ENCODE measurements at regions not wholly inside any gene's neighbourhood (a gene's known extent, or its start where the extent isn't known, plus 50 kb on each side); places are given as distances from the start of the nearest gene placed in this dataset.
"Not testable (repeated sequence)": the region's sequence is repeated elsewhere in the genome, so short reads cannot be mapped to it uniquely, and the experiment has no call there.

DNA sequence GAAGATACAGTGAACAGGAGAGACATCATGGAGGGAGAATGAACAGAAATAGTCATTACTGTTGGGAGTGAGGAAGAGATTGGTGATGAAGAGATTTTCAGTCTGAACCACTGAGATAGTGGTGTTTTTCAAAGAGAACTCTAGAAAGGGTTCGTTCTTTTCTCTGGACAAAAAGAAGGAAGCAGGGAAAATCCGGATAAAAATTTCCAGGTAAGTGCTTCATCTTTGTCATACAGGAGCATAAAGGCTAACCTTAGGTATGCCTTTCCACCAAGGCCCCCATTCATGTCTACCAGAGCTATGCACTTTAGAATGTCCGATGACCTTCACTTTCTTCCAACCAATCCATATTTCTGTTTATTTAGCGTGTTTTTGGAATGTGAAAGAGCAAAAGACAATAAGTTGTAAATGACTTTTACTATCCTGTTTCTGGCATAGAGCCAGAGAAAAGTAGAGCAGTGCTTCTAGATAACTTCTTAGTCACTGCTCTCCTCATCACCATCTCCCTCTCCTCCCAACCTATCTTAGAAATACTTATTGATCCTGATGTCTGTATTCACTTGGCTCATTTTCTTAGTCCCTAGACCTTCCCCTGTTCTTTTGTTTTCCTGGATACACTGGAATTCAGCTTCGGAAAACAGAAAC is 116.5 kb downstream of the TTC6 start:
- DNase-seq (ENCODE audit: low read depth in 3 of 3) = no peak

DNA sequence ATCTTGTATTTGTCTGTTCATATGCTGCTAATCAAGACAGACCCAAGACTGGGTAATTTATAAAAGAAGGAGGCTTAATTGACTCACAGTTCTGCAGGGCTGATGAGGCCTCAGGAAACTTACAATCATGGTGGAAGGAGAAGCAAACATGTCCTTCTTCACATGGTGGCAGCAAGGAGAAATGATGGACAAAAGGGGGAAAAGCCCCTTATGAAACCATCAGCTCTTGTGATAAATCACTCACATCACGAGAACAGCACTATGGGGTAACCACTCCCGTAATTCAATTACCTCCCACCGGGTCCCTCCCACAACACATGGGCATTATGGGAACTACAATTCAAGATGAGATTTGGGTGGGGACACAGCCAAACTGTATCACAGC is 117.0 kb downstream of the TTC6 start:
- not testable (repeated sequence) for DNase-seq (ENCODE audit: low read depth in 3 of 3)

DNA sequence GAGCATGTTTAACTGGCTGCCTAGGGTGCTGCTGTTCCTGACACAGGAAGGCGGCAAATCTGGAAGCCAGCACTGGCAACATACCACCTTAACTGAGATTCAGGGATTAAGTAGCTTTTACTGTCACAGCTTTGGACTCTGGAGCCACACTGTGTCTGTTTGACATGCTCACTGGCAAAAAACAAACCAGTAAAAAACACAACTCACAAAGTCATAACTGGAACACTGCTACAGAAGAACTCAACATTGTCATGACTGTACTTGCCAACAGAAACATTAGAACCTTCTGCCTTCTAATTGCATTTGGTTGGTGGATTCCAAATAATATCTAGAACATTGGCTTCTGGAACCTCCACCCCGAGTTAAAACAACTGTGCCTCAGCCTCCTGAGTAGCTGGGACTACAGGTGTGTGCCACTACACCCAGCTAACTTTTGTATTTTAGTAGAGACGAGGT is 117.6 kb downstream of the TTC6 start:
- DNase-seq (ENCODE audit: low read depth in 3 of 3) = no peak

DNA sequence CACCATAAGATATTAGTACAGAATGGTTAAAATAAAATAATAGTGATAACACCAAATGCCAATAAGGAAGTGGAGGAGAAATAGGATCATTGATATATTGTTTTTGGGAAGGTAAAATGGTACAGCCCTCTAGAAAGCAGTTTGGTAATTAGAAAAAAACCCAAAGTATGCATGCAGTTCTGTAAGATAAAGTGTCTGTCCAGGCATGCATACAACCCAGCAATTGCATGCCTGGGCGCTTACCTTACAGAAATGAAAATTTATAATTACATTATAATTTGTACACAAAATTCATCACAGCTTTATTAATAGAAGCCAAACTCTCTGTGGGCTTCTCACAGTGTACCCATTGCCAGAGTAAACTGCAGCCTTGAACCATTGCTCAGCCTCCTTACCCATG is 124.7 kb downstream of the TTC6 start:
- DNase-seq (ENCODE audit: low read depth in 3 of 3) = no peak

DNA sequence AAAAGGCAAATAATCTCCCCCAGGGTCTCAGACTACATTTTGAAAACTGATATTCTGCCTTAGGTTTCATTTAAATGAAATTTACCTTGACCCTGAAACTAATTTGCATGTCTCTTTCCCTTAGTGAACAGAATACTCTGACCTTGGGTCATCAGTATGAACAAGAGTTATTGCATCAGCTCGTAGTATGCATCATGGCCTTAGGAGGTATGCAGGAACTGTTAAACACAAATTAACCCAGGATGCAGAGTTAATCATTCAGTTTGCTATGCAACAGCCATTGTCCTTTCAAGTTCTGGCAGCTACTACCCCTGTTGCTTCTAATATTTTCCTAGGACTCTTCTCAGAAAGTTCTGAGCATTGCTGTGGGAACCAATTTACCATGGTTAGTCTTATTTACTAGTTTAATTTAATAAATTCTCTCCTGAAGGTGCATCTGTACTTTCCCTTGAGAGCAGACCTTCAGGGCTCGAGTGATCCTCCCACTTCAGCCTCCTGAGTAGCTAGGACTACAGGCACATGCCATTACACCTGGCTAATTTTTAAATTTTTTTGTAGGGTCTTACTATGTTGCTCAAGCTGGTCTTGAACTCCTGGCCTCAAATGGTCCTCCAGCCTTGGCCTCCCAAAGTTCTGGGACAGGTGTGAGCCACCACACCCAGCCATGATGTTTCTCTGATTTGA is 126.7 kb downstream of the TTC6 start:
- DNase-seq (ENCODE audit: low read depth in 3 of 3) = no peak

DNA sequence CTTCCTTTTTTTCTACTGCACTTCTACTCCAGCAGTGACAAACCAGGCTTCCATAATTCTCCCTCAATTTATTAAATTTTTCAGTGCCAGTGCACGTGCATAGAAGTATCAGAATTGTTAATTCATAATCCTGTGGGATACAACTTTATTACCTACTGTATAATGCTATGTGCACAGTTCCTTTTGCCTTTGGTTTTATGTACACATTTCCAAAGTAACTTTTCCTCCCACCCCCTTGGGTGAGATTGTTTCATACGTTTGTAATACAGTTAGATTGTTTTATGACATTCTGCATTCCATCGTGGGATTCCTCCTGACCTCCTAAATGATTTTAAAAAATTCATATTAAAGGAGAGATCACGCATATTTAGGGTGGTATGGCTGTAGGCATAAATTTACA is 128.1 kb downstream of the TTC6 start:
- DNase-seq (ENCODE audit: low read depth in 3 of 3) = no peak

DNA sequence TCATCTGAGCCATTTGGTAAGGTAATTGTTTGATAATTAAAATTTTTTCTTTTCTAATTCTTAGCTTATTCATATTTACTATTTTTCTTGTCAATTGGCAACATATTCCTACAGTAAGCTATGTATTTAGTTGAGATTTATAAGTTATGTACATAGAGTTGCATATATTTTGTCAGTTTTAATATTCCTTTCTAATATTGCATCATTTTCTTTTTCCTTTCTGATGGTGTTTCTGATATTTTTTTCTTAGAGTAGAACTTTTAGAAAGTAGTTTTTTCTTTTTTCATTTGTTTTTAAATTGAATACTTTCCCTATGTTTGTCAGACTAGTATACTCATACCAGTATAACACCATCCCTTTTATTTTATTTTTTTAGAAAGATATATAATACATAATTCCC is 131.3 kb downstream of the TTC6 start:
- no peak for DNase-seq (ENCODE audit: low read depth in 3 of 3)

DNA sequence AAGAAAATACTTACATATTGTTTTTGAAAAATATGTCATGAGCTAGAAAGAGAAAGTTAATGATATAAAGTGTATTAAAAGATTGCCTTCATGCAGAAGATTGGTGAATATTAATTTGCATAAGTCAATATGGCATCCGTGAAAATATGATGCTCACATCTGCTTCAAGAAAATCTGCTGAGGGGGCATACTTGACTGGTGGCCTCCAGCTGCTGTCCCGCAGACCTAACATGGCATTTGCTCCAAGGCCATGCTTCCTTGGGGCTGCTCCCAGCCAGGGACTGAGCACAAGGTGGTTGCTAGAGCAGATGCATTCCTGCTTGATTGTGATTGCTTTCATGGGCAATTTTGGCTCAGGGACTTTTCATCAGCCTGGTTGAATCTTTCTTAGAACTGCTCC is 133.8 kb downstream of the TTC6 start:
- DNase-seq (ENCODE audit: low read depth in 3 of 3) = no peak

DNA sequence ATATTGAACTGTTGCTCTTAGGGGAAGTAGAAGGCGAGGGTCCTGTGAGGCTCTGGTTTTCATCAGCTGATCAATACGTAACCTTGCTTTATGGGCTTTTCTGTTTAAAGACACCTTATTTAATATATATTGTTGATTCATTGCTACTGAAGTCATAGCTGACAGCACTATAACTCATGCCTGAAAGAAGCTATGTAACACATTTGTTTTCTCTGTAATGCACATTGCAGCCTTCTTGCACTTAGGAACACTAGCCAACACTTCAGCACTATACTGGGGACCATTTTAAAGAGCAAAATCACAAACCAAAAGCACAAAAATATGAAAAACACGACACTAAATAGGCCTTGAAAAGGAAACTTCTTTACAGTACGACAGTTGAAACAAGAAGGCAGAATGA is 135.7 kb downstream of the TTC6 start:
- no peak for DNase-seq (ENCODE audit: low read depth in 3 of 3)

DNA sequence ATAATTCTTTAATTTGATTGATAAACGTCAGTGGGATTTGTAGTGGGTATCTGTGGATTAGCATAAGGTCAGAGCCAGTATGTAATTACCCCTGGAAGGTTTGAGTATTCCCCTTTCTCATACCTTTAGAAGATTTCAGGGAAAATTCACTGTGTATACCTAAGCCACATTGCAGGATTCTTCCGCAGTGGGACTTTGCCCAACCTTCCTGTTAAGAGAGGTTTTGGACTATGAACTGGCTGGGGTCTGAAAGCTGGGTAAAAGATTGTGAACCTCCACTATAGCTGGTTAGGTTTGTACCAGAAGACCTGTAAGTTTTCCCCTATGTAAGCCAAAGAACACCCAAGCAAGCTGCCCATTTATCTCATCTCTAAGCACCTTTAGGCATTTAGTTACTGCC is 150.2 kb downstream of the TTC6 start:
- no peak for DNase-seq (ENCODE audit: low read depth in 3 of 3)

DNA sequence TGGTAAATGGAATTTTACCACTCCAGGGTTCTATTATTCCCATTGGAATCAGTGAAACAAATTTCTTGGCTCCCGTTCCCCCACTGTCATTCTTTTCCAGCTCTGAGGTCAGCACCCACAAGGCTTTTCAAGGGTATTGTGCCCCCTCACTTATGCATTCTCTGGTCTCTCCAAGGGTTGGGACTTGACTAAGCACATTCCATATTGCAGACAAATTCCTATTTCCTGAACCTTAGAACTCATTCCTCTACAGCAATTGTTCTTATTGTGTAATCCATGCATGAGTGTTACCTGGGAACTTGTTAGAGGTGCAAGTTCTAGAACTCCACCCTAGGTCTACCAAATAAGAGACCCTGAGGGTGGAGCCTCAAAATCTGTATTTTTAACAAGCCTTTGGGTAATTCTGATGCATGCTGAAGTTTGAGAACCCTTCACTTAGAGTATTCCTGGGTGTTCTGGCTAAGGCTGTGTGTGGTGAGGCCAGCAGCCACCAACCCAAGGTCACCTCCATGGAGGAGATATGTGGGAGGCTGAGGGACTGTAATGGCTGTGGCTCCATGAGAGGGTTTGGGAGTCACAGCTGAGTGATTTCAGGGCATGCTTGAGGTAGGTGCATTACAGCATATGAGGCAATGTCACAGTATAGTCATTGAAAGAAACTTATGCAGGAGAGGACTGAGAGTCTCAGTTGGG is 150.9 kb downstream of the TTC6 start:
- no peak for DNase-seq (ENCODE audit: low read depth in 3 of 3)

DNA sequence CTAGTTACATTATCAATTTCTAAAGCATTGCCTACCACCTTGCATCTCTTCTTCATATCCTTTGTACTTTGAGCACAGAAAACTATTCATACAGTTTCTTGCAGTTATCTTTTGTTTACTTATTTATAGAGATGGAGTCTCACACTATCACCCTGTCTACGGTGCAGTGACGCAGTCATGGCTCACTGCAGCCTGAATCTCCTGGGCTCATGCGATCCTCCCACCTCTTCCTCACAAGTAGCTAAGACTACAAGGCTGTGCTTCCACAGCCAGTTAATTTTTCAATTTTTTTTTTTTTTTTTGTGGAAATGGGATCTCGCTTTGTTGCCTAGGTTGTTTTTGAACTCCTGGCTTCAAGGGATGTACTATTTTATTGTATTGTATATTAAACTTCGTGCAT is 158.0 kb downstream of the TTC6 start:
- DNase-seq (ENCODE audit: low read depth in 3 of 3) = no peak

DNA sequence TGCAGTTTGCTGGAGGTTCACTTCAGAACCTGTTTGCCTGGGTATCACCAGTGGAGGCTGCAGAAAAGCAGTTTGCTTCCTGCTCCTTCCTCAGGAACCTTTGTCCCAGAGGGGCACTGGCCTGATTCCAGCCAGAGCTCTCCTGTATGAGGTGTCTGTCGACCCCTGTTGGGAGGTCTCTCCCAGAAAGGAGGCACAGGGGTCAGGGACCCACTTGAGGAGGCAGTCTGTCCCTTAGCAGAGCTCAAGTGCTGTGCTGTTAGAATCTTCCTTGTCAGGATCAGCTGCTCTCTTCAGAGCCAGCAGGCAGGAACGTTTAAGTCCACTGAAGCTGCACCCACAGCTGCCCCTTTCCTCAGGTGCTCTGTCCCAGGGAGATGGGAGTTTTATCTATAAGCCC is 164.8 kb downstream of the TTC6 start:
- DNase-seq (ENCODE audit: low read depth in 3 of 3) = not testable (repeated sequence)

DNA sequence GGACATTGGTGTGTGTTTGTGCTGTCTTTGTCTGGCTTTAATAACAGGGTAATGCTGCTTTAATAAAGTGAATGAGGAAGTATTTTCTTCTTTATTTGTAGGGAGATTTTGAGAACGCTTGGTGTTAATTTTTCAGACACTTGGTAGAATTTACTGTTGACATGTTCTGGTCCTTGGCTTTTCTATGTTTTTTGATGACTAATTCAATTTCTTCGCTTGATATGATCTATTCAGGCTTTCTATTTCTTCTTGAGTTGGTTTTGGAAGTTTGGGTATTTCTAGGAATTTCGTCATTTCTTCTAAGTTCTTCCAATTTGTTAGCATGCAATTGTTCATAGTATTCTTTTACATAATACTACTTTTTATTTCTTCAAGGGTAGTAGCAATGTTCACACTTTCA is 167.8 kb downstream of the TTC6 start:
- DNase-seq (ENCODE audit: low read depth in 3 of 3) = no peak

DNA sequence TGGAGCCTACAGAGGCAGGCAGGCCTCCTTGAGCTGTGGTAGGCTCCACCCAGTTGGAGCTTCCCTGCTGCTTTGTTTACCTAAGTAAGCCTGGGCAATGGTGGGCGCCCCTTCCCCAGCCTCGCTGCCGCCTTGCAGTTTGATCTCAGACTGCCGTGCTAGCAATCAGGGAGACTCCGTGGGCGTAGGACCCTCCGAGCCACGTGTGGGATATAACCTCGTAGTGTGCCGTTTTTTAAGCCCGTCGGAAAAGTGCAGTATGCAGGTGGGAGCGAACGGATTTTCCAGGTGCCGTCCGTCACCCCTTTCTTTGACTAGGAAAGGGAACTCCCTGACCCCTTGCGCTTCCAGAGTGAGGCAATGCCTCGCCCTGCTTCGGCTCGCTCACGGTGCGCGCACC is 176.9 kb downstream of the TTC6 start:
- not testable (repeated sequence) for DNase-seq (ENCODE audit: low read depth in 3 of 3)

DNA sequence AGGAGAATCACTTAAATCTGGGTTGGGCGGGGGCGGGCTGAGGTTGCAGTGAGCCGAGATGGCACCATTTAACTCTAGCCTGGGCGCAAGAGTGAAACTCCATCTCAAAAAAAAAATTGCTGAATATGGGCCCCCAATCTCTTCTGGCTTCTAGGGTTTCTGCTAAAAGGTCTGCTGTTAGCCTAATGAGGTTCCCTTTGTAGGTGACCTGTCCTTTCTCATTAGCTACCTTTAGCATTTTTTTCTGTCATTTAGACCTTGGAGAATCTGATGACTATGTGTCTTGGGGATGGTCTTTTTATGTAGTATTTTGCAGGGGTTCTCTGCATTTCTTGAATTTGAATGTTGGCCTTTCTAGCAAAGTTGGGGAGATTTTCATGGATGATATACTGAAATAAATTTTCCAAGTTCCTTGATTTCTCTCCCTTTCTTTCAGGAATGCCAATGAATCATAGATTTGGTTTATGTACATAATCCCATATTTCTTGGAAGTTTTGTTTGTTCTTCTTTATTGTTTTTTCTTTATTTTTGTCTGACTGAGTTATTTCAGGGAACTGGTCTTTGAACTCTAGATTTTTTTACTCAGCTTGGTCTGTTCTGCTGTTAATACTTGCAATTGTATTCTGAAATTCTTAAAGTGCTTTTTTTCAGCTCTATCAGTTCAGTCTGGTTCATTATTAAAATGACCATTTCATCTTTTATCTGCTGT is 181.5 kb downstream of the TTC6 start:
- no peak for DNase-seq (ENCODE audit: low read depth in 3 of 3)

DNA sequence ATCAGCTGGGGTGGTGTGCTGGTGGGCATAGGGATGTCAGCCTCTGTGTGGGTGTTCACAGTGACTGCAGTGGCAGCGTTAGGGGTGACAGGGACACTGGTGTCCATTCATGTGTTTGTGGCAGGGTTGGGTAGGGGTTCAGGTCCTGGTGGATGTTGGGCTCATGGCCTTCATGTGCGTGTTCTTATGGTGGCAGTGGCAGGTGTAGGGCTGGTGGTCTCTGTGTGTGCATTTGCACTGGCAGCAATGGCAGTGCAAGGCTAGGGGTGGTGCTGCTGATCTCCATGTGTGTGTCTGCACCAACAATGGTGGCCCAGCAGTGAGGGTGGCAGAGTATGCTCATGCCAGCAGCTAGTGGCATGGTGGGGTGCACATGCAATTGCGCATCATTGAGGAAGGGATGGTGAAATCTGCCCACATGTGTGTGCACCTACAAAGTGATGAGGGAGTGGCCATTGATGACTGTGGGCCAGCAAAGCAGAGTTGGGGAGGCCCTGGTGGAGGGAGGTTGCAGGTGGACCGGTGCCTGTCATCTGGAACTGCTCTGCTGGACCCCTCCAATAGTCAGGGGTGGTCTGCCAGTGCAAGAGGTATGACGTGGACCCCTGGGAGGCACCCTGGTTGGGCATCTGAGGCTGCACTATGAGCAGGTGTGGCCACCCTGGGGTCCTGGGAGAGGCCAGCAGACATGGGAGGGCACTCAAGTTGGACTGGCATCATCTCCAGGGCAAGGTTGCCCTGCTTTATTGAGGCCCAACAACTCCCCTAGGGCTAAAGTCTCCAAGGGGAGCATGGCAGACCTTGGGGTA is 182.9 kb downstream of the TTC6 start:
- no peak for DNase-seq (ENCODE audit: low read depth in 3 of 3)

DNA sequence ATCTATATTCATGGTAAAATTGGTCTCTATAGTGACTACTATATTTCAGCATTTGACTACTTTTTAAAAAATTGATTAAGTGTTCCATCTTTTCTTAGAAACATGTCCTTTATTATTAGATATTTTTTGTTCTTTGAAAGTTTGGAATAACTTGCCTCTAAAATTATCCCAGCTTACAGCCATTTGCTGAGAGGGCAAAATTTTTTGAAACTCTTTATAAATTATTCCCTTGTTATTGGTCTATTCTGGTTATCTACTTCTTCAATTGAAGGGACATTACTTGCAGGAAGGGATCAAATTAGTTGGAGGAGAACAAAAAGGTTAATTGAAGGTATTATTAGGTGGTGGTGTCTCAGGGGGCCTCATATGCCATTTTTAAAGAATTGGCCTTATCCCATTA is 184.1 kb downstream of the TTC6 start:
- DNase-seq (ENCODE audit: low read depth in 3 of 3) = no peak

DNA sequence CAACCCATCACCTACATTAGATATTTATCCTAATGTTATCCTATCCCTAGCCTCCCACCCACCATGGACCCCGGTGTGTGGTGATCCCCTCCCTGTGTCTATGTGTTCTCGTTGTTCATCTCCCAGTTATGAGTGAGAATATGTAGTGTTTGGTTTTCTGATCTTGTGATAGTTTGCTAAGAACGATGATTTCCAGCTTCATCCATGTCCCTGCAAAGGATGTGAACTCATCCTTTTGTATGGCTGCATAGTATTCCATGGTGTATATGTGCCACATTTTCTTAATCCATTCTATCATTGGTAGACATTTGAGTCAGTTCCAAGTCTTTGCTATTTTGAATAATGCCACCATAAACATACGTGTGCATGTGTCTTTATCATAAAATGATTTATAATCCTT is 185.3 kb downstream of the TTC6 start:
- not testable (repeated sequence) for DNase-seq (ENCODE audit: low read depth in 3 of 3)

DNA sequence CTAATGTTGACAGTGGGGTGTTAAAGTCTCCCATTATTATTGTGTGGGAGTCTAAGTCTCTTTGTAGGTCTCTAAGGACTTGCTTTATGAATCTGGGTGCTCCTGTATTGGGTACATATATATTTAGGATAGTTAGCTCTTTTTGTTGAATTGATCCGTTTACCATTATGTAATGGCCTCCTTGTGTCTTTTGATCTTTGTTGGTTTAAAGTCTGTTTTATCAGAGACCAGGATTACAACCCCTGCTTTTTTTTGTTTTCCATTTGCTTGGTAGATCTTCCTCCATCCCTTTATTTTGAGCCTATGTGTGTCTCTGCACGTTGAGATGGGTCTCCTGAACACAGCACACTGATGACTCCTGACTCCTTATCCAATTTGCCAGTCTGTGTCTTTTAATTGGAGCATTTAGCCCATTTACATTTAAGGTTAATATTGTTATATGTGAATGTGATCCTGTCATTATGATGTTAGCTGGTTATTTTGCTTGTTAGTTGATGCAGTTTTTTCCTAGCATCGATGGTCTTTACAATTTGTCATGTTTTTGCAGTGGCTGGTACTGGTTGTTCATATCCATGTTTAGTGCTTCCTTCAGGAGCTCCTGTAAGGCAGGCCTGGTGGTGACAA is 188.9 kb downstream of the TTC6 start:
- DNase-seq (ENCODE audit: low read depth in 3 of 3) = not testable (repeated sequence)

DNA sequence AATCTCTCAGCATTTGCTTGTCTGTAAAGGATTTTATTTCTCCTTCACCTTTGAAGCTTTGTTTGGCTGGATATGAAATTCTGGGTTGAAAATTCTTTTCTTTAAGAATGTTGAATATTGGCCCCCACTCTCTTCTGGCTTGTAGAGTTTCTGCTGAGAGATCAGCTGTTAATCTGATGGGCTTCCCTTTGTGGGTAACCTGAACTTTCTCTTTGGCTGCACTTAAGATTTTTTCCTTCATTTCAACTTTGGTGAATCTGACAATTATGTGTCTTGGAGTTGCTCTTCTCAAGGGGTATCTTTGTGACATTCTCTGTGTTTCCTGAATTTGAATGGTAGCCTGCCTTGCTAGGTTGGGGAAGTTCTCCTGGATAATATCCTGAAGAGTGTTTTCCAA is 189.4 kb downstream of the TTC6 start:
- not testable (repeated sequence) for DNase-seq (ENCODE audit: low read depth in 3 of 3)
